Hematopoietic multipotent progenitor cell treated with erythropoietin and hydrocortisone succinate and interleukin-3 and kit ligand, for 15 days (in vitro differentiated cells): ENCODE measurements at regions not wholly inside any gene's neighbourhood (a gene's known extent, or its start where the extent isn't known, plus 50 kb on each side); places are given as distances from the start of the nearest gene placed in this dataset.
"Not testable (repeated sequence)": the region's sequence is repeated elsewhere in the genome, so short reads cannot be mapped to it uniquely, and the experiment has no call there.

Source experiments
- DNase-seq: peaks from one replicate; pipeline ENCODE4 v3.0.0-alpha.2; 2015; ENCODE audit warnings: low spot score

DNA sequence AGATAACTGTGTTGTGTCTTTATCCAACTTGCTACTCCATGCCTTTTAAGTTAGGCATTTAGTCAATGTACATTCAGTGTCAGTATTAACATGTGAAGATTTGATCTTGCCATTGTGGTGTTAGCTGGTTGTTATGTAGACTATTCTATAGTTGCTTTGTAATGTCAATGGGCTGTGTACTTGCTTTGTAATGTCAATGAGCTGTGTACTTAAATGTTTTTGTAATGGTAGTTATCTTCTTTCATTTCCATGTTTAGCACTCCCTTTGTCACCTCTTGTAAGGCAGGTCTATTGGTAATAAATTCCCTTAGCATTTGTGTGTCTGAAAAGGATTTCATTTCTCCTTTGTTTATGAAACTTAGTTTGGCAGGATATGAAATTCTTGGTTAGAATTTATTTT, 53.4 kb downstream of the MC4R start:
- no peak for DNase-seq

GRCh38 chr18:60311676-60312360, 60.8 kb downstream of the MC4R start:
- DNase-seq, result no peak

GRCh38 chr18:60295674-60296073, 76.9 kb downstream of the MC4R start:
- no peak for DNase-seq

- no peak for DNase-seq
Measured at GRCh38 chr18:60292186-60292585, 80.4 kb downstream of the MC4R start.

DNA sequence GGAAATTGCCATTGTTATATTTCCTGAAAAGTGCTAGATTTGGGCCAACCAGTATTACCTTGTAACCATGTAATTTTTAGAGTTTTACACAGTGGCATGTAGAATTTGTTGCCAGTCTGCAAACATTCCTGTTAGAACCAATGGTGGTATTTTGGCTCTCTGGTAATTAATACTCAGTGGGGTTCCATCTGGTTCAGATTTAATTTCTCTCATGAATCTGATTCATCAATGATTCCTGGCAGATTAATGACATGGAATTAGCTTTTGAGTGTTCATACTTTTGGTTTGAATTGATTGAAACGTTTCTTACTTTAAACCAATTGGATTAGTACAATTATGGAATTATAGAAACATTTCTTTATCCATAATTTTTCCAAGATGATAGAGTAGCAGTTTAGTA, 93.2 kb downstream of the MC4R start:
- DNase-seq, result no peak

GRCh38 chr18:60277855-60278480, 94.6 kb downstream of the MC4R start:
- no peak for DNase-seq

DNA sequence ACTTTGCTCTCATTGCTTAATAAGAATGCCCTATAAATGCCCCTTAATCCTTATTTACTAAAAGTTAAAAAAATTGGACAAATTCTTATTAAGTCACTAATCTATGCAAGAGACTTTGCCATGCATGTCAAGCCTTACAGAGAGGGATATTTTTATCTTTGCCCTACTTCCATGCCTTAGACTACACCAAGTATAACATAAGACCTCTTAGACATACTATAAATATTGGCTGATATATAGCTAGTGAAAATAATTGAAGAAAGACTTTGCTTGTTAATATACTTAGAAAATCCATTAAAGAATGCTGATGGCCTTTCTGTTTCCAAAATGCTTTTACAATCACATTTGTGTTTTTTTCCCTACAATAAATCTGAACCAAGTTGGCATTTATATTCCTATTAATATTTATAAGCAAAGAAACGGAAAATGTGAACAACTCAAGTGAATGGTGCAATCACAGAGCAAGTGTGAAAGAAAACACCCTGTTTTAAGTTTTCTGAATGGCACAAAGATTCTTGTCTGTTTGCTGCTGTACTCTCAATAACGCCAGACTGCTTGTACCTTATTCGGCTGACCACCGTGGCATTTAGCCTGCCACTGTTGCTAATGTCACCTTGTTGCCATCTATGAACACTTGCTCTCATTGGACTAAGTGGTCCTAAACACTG, 105.0 kb downstream of the MC4R start:
- DNase-seq, result no peak

- no peak for DNase-seq
Measured at GRCh38 chr18:60266558-60266957, 106.0 kb downstream of the MC4R start.

- no peak for DNase-seq
Measured at GRCh38 chr18:60259052-60259681, 113.4 kb downstream of the MC4R start.

DNA sequence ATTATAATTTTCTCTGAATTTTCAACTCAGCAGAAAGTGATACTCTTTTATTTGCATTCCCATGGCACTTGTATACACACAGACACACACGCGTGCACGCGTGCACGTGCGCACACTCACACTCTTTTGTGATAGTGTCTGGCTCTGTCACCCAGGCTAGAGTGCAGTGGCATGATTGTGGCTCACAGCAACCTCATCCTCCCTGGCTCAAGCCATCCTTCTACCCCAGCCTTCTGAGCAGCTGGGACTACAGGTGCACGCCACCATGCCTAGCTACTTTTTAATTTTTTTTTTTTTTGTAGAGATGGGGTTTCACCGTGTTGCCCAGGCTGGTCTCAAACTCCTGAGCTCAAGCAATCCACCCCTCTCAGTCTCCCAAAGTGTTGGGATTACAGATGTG, 123.2 kb downstream of the MC4R start:
- DNase-seq, result no peak

- no peak for DNase-seq
Measured at GRCh38 chr18:60248336-60249330, 123.9 kb downstream of the MC4R start.

GRCh38 chr18:60247103-60247502, 125.5 kb downstream of the MC4R start:
- no peak for DNase-seq

DNA sequence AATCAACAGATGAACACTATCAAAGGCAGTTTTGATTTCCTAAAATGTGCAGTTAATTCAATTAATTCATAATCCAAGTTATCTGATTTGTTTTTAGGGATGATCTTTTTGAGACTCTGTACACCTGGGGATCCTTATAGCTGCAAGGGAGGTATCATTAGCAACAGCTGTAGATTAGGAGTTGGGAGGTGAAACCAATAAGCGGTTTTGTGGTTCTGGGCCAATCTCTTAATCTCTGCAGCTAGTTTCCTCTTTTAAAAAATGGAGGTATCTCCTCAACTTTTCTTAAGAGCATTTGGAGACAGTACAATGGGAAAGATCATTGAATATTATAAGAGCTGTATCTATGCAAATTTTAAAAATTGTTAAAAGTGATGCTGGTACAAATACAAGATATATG, 126.0 kb downstream of the MC4R start:
- DNase-seq, result no peak

DNA sequence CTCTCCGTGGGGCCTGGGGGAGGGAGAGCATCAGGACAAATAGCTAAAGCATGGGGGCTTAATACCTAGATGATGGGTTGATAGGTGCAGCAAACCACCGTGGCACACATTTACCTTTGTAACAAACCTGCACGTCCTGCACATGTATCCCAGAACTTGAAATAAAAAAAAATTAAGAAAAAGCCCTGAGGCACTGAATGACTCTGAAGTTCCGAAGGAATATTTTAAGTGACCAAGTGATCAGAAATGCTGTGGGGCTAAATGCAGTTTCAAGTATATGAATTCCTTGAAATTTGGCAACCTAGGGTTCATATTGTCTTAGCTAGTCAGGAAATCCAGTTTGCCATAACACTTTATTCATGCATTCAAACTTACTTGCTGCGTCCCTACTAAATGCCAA, 127.5 kb downstream of the MC4R start:
- no peak for DNase-seq

GRCh38 chr18:60239024-60239710, 133.4 kb downstream of the MC4R start:
- not testable (repeated sequence) for DNase-seq

DNA sequence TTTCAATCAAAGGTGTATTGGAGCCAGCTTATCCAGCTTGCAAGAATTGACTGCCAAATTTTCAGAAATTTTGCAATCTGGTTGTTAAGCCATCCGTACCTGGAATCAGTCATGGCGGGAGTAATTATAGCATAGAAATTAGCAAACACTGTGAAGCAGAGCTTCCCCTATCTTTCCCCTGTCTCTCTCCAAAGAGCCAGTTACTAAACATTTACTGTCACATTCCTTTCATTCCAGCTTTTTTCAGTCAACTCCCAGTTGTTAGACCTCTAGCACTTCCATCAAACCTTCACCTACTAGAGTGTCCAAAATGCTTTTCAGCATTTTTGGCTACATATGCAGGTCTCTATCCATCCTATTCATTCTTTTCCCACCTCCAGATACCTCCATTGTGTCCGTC, 137.4 kb downstream of the MC4R start:
- DNase-seq, result no peak

DNA sequence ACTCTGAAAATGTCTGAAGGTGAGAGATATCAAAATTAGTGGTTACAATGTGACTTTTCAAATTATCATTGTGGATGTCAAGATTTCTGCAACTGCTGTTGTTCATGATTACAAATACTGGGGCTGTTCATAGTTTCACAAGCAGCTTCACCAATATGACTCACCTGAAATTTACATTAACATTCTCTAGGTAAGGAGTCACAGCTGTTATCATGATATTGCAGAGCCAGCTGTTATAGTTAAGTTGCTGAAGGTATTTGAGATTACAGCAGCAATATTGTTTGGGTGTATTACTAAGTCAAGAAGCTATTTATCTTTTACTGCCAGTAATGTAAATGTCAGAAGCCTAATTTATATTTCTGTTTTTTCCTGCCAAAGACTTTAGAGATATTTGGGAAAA, 140.0 kb downstream of the MC4R start:
- no peak for DNase-seq

DNA sequence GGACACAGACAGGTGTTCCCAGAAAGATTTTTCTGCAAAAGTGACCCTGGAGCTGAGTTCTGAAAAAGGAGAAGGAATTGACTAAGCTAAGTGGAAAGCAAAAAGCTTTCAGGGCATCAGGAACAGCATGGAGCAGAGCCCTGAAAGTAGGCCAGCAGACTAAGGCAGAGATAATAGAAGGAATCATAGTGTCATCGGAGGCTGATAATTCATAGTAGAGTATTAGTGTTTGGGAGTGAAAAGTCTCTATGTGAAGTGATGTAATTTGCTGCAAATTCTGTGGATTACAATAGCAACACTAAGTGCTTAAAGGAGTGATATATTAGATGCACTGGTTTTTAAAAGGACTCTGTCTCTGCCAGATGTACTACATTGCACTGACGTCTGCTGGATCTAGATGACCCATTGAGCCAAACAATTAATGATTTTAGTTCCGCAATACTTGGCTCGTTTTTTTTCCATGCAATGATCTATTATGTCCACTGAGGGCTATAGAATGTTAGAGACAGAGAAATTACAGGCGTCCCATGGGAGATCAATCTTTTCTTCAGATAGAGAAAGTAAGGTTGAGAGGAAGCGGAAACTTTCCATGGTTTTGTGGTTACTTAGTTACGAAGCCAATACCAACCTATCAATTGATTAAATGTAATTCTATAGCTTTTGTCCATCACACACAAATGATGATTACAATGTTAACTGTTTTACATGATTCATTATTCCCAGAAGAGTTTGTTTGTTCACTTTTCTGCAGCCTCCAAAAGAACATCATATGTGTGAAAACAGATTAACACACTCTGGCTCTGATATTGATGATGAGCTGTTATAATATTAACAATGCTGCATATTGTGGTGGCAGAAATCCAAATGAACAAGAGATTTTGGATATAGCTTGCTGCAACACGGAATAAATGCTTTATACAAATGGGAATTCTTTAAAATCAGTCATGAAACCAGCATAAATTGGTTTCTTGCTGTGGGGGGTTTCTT, 143.7 kb downstream of the MC4R start:
- DNase-seq, result no peak

DNA sequence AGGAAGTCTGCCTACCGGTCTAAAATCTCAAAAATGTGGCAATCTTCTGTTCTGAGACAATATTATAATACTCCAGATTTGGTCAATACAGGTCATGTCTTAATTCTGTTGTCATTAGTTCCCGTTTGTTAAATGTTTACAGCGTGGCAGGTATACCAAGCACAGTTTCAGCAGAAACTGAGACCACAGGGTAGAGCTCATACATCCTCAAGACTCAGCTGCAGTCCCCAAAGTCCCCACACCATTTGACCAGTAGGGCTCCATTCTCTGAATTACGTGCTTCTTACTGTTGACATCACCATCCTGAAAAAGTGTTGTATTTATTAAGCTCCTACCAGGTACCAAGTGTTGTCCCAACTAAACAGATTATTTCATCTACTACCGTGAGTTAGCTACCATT, 157.1 kb downstream of the MC4R start:
- no peak for DNase-seq

DNA sequence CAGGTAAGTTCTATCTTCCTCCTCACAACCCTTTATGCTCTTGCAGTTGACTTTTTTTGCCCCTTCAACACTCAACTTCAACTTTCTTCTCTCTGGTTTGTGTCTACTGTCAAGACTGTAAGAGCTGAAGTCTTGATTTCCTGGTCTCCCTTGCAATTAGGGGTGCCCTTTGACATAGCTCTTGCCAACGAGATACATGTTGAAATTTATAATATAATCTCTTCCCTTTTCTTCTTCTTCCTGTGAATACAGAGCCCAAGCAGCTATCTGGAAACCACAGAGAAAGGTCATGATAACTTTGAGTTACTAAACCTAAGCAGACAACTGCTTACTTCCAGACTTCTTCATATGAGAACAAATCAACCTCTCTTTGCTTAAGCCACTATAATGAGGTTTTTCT, 163.5 kb downstream of the MC4R start:
- no peak for DNase-seq
